Lower leg skin (tissue), 4 donors: ENCODE measurements at regions not wholly inside any gene's neighbourhood (a gene's known extent, or its start where the extent isn't known, plus 50 kb on each side); places are given as distances from the start of the nearest gene placed in this dataset.

Experiments used
- DNase-seq, 2 donors: peaks; one replicate each; pipeline ENCODE4 v3.0.0-alpha.2; 2019; ENCODE audit warnings: low spot score in 2 of 2
- H3K4me3 ChIP-seq: fragments of 200-600 bp; sonication (generic); 2 replicates; pipeline ENCODE4 v1.5.1; 2017; ENCODE audit warnings: mild to moderate bottlenecking, low read depth; ENCODE audit not compliant: poor library complexity, severe bottlenecking
- POLR2A ChIP-seq, 2 donors: fragments of 450-650 bp; IDR thresholded peaks; one replicate each; pipeline ENCODE4 v1.6.1; 2016 to 2017; ENCODE audit warnings: antibody characterized with exemption in 2 of 2, mild to moderate bottlenecking in 1 of 2, moderate library complexity in 1 of 2
- WGBS, 2 donors: methylation state at CpG; one replicate each; pipeline ENCODE4 v1.1.5; 2018; 5-methylcytosine and 5-hydroxymethylcytosine counted together
- intact Hi-C: fragments of 100-400 bp; cut with DNase I; formaldehyde crosslinking; loops from one replicate; pipeline ENCODE4 v1.15.0; 2023; ENCODE audit warnings: low total_unique reads
- TF ChIP-seq, protein P1 (sequence below), 3 donors: fragments of 450-650 bp; IDR thresholded peaks; one replicate each; pipeline ENCODE4 v1.5.1; 2016; ENCODE audit warnings: antibody characterized with exemption in 3 of 3, mild to moderate bottlenecking in 3 of 3, moderate library complexity in 2 of 3

DNA sequence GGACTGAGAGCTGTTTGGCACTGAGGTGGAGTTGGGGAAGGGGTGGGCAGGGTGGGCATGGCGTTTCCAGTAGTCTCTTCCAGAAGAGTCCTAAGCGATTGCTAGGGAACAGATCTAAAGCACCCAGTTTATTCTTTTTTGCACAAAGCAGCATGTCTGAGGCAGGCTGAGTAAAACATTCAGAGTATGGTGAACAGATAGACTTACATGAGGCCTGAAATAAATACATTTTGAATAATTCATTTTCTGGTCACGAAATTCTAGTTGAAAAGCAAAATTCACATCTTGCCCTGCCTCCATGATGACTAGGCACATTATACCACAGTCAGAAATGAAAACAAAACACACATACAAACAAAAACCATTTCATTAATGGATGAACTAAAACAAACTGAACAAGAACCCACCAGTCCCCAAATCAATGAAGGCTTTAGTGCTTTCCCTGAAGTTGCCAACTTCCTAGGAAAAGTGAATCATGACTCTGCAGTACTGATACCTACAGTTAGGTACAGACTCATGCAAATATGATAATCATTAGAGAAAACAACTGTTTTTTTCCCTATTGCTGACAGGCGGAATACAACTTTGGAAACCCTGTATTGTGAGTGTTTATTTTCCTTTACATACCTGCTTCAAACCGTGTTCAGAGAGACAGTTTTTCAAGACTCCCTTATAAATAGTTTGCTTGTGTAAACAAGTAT is 702.9 kb upstream of the POU3F2 start:
- TF ChIP-seq, protein P1, sequence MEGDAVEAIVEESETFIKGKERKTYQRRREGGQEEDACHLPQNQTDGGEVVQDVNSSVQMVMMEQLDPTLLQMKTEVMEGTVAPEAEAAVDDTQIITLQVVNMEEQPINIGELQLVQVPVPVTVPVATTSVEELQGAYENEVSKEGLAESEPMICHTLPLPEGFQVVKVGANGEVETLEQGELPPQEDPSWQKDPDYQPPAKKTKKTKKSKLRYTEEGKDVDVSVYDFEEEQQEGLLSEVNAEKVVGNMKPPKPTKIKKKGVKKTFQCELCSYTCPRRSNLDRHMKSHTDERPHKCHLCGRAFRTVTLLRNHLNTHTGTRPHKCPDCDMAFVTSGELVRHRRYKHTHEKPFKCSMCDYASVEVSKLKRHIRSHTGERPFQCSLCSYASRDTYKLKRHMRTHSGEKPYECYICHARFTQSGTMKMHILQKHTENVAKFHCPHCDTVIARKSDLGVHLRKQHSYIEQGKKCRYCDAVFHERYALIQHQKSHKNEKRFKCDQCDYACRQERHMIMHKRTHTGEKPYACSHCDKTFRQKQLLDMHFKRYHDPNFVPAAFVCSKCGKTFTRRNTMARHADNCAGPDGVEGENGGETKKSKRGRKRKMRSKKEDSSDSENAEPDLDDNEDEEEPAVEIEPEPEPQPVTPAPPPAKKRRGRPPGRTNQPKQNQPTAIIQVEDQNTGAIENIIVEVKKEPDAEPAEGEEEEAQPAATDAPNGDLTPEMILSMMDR (IDR thresholded peaks at IDR 0.05): no peak
- no peak for TF ChIP-seq POLR2A (IDR thresholded peaks at IDR 0.05)
- intact Hi-C loops: no loop called here
- H3K4me3 ChIP-seq: no peak overlapping the region
- no peak for DNase-seq
- 53 to 61% methylated on average over 5 of the region's 5 CpGs for WGBS, 2 donors

- intact Hi-C loops: no loop called here
- 18 to 26% methylated on average over 4 of the region's 4 CpGs for WGBS, 2 donors
- DNase-seq: no peak
- TF ChIP-seq POLR2A (IDR thresholded peaks at IDR 0.05): no peak
- TF ChIP-seq, protein P1 (IDR thresholded peaks at IDR 0.05): no peak
- H3K4me3 ChIP-seq: no peak overlapping the region
Observed at GRCh38 chr6:98136333-98136732, 698.0 kb upstream of the POU3F2 start.

- H3K4me3 ChIP-seq: no peak overlapping the region
- 0 to 4% methylated on average over 1 of the region's 1 CpG for WGBS, 2 donors
- intact Hi-C loops: no loop called here
- DNase-seq: no peak
- TF ChIP-seq, protein P1 (IDR thresholded peaks at IDR 0.05): no peak
- no peak for TF ChIP-seq POLR2A (IDR thresholded peaks at IDR 0.05)
Observed at GRCh38 chr6:98137391-98137790, 697.0 kb upstream of the POU3F2 start.

DNA sequence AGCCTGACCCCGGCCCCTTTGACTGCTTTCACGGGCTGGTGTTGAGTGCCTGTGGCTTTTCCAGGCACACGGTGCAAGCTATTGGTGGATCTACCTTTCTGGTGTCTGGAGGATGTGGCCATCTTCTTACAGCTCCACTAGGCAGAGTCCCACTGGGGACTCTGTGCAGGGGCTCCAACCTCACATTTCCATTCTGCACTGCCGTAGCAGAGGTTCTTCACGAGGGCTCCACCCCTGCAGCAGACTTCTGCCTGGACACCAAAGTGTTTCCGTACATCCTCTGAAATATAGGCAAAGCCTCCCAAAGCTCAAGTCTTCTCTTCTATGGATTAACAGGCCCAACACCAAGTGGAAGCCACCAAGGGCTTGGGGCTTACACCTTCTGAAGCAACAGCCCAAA is 691.5 kb upstream of the POU3F2 start:
- TF ChIP-seq, protein P1 (IDR thresholded peaks at IDR 0.05): no peak
- no peak for TF ChIP-seq POLR2A (IDR thresholded peaks at IDR 0.05)
- no peak overlapping the region for H3K4me3 ChIP-seq
- intact Hi-C loops: no loop called here
- WGBS, 2 donors: 92 to 94% methylated on average over 6 of the region's 6 CpGs
- DNase-seq: no peak

GRCh38 chr6:98146656-98147055 is 687.7 kb upstream of the POU3F2 start:
- no peak for DNase-seq
- 63 to 65% methylated on average over 1 of the region's 1 CpG for WGBS, 2 donors
- TF ChIP-seq, protein P1 (IDR thresholded peaks at IDR 0.05): no peak
- TF ChIP-seq POLR2A (IDR thresholded peaks at IDR 0.05): no peak

GRCh38 chr6:98156580-98156979 is 677.8 kb upstream of the POU3F2 start:
- no peak for TF ChIP-seq POLR2A (IDR thresholded peaks at IDR 0.05)
- TF ChIP-seq, protein P1 (IDR thresholded peaks at IDR 0.05): no peak
- WGBS, 2 donors: 68 to 85% methylated on average over 2 of the region's 2 CpGs
- DNase-seq: no peak
- intact Hi-C loops: no loop called here
- H3K4me3 ChIP-seq: no peak overlapping the region

More at GRCh38 chr6:98146656-98147055, 687.7 kb upstream of the POU3F2 start:
- intact Hi-C loops: no loop called here
- H3K4me3 ChIP-seq: no peak overlapping the region
